NCI-H1694 (cell line): ENCODE measurements at regions not wholly inside any gene's neighbourhood (a gene's known extent, or its start where the extent isn't known, plus 50 kb on each side); places are given as distances from the start of the nearest gene placed in this dataset.

Experiments
- DNase-seq: peaks from one replicate; lab custom pipeline; 2025; lab: John Stamatoyannopoulos, UW

DNA sequence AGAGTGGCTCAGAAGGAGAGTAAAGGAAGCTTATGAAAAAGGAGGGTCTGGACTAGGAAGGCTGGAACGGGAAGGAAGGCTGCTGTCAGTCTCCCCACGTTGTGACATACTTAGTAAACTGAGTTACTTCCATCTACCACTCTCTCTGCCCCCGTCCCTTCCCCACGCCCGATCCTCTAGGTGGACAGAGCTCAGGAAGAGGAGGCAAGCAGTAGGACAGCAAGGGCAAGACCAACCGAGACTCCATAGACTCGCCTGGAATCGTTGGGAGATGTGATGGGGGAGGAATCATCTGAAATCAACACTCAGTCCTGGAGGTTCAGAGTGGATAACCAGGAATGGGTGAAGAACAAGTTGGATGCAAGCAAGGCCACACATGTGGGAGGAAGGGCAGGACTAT lies 240.7 kb downstream of the BUD13 start:
- no peak for DNase-seq

DNA sequence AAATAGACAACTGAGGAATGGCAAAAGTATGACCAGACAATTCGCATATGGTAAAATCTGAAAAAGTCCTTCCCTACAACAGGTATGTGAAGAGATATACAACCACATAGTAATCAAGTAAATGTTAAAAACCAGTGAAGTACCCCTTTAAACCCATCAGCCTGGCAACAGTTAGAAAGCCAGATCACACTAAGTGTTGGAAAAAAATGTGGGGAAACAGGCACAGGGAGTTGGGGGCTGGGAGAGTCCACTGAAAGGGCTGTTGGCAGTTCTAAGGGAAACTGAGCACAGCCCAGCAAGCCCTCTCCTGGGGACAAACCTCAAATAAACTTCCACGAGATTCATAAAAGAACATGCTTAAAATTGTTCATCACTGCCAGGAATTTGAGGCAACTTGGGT lies 242.1 kb downstream of the BUD13 start:
- DNase-seq = no peak

DNA sequence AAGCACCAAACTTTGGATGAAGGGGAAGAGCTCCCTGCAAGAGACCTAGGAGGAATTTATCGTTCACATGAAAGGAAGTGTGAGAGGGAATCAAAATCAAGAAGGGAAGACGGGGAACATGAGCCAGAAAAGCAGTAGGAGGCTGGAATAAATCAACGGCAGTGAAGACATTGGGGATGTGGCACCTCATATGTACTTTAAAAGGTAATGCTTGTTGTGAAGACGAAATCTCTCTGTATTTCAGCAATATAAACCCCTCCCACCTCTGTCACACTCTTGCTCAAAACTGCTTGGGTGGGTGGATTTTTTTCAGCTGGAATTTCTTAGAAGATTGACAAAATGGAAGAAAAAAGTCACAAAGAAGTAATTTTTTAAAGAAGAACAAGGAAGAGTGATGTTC lies 243.5 kb downstream of the BUD13 start:
- no peak for DNase-seq

DNA sequence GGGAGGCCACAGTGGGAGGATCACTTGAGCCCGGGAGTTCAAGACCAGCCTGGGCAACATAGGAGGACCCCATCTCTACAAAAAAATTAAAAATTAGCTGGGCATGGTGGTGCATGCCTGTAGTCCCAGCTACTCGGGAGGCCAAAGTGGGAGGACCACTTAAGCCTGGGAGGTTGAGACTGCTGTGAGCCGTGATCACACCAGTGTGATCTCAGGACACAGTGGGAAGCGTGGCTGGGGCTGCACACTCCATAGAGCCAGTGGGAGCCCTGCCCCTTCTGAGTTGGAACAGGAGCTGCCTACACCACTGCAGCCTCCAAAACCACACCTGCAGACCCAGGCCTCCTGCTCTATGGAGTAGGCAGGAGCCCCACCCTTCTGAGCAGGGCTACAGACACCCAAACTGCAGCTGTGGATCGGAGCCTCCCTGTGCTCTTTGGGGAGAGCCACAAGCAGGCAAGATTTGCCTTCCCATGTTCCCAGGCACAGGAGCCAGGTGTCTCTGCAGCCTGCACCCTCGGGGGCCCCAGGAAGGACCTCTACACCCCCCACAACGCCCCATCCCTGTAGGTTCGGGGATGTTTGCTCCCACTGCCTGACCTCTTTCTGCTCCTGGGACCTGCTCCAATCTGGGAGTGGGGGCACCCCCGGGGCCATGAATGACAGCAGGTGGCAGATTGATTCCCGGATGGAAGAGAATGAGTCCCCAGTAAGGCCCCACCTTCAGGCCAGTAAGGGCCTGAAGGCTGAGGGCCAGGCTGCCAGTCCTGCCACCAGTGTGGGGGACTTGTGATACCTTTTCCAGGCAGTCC lies 245.4 kb downstream of the BUD13 start:
- no peak for DNase-seq

DNA sequence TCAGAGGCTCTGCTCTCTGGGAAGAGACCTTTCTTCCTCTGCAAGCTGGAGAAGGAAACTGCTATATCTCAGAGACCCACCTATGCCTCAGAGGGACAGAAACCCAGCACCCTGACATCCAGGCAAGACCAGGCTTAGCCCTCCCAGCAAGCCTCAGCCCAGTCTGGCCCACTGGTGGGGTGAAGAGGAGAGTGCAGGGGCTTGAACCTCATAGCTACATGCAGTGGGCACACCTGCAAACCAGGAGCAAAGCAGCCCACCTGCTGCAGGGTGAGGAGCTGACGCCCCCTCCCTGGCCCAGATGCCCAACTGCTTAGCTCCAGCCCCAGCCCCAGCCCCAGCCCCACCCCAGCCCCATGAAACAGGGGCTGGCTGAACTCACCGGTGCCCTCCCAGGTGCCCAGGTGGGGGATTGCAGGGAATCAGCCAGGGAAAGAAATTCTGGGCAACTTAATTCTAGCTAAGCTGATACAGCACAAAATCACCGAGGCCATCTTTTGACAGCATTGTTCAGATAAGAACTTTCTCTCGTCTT lies 246.8 kb downstream of the BUD13 start:
- no peak for DNase-seq

DNA sequence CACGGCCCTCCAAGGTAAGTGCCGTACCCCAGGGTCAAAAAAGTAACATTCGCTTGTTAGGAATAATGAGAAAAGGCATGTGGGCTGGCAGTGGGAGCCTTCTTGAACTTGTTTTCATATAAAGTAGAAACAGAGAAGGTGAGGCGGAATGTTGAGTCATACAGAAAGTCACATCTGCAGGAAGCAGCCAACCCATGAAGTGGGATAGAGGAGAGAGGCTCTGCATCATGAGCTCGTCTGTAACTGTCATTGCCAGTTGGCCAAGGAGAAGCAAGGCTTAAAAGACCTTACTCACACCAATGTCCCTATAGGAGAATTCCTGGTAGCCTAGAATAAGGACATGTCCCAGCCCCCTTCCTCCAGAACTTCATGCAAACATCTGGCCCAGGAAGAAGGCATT lies 253.3 kb downstream of the BUD13 start:
- no peak for DNase-seq

DNA sequence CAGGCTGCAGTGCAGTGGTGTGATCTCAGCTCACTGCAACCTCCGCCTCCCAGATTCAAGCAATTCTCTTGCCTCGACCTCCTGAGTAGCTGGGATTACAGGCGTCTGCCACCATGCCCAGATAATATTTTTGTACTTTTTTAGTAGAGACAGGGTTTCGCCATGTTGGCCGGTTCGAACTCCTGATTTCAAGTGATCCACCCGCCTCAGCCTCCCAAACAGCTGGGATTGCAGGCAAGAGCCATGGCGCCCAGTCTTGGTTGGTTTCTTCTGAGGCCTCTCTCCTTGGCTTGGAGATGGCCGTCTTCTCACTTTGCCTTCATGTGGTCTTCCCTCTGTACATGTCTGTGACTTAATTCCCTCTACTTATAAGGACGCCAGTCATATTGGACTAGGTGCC lies 254.6 kb downstream of the BUD13 start:
- DNase-seq = no peak

DNA sequence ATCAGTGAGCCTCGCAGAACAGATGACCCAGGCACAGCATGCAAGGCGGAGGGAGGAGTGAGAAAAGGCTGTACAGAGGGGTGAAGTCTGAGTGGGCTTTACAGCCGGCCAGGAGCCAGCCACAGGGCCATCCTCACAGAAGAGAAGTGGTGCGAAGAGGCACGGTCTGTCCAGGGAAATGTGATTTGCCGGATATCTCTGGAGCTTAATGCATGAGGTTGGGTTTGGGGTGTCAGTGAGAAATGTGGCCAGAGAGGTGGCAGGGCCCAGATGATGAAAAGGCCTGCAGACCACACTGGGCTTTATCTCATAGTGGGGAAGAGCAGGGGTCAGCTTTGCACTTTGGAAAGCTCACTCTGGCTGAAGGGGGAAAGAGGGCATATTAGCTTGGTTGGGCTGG lies 255.2 kb downstream of the BUD13 start:
- DNase-seq = no peak

DNA sequence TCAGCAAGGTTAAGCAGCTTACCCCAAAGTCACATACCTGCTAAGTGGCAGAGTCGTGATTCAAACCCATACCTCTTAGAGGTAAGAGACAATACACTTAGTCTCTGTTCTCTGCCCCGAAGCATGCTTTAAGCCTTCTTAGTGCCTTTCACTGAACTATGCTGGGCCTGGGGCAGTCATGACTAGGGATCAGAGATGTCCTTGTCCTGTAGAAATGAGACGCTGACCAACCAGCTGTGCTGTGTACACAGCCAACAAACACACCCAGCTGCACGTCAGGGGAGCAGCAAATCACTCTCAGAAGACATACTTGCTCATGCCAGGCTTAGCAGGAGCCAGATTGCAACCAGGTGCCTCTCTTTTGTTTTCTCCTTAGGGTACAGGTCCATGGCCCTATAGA lies 255.7 kb downstream of the BUD13 start:
- no peak for DNase-seq

DNA sequence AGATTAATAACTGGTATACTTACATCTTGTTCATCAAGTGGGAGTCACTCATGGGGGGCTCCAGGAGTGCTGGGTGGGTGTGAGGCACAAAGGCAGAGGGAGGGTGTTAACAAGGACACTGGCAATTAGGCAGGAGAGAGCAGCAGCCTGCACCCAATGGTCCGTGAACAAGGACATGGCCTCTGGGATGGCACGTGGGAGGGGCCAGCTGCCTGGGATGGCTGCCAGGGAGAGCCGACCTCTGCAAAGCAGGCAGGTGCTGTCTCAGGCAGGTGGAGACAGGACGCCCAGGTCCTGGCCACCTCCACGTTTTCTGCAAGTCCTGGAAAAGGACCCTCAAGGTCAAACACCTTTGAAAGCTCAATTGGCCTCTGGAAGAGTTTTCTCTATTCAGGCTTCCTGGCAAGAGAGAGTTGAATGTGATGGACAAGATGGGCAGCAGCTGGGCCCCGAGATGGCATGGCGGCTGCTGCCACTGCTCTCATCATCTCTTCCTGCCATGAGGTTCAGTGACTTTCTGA lies 257.1 kb downstream of the BUD13 start:
- no peak for DNase-seq

DNA sequence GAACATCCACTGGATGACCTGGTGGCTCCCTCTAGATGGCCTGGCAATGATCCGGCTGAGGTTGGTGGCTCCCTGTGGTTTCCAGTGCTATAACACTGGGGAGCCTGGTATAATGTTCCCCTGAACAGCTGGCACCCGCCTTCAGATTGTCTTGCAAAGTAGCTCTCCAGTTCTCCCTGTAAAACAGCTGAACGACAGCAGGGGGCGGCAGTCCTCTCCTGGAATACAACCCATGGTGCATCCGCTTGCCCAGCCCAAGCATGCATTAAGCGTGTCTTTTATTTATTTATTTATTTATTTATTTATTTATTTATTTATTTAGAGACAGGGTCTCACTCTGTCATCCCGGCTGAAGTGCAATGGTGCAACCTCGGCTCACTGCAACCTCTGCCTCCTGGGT lies 258.9 kb downstream of the BUD13 start:
- DNase-seq = no peak

DNA sequence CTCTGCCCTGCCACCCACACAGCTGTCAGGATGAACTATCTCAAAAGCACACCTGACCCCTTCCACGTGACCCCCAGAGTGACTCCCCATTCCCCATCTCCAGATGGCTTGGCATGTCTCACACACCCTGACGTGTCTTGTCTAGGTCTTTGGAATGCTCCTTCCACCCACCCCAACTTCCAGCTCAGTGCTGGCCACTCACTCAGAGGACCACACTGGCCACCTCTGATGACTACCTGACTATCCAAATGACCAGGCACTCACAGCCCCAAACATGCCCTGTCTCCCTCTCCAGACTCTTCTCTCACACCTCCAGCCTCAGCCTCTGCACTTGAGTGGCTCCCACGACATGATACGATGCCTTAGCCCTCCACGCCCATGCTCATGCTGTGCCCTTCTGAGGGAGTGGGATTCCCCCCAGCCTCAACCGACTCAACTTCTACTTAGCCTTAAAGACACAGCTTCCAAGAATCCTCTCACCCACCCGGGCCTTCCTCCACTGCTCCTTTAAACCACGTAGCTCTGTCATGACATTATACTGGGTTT lies 259.4 kb downstream of the BUD13 start:
- no peak for DNase-seq

DNA sequence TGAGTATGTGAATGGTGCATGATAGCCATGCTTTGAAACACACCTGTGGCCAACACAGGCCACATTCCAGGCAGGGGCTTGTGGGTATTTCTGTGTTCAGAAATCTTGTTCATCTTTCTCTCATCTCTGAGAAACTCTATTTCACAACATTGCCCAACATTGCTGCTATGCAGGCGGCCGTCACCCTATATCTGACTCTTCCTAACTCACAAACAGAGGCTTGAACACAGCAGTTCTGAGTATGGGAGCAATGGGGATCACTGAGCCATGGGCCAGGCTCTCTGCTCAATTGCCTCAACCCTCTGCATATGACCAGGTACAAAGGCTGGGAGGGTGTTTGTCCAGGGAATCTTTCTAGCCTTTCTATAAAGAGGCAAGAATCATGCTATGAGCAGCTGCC lies 259.9 kb downstream of the BUD13 start:
- no peak for DNase-seq

DNA sequence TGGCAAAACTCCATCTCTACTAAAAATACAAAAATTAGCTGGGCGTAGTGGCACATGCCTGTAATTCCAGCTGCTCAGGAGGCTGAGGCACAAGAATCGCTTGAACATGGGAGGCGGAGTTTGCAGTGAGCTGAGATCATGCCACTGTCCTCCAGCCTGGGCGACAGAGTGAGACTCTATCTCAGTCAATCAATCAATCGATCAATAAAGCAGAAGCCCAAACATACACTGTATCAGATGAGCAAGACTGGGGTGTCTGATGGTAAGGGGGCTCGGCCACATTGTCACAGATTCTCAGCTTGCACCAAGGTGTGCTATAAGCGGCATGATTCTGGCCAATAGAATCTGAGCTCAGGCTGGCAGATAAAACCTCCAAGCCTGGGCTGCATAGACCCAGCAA lies 261.1 kb downstream of the BUD13 start:
- DNase-seq = no peak

DNA sequence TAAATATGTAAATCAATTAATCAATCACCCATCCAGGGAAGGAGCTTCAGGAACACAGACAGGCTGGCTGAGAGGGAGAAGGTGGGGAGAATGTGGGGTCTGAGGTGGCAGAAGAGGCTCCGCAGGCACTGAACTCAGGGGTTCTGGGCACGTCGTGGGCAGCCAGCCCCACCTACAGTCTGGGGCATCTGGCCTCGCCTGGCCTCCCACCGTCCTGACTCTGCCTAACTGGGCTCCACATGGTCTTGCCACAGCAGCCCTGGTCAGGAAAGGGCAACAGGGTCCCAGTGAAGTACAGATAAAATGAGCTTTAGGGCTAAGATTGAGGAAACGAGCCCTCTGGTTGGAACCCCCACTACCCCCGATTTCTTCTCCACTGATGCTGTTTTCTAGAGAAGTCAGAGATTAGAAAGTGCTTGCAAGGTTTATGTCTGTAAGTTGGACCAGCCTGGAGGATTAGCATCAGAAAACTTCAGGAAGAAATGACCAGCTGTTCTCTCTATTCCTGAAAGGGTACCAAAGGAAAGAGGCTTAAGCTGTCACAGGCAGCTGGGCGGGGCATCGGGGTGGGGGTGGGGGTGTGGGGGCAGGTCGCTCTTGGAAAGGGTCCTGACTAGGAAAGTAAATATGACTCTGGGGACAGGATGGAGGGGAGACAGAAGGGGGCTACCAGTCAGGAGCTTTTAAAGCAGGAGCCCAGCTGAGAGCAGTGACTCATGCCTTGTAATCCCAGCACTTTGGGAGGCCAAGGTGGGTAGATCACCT lies 261.7 kb downstream of the BUD13 start:
- no peak for DNase-seq

DNA sequence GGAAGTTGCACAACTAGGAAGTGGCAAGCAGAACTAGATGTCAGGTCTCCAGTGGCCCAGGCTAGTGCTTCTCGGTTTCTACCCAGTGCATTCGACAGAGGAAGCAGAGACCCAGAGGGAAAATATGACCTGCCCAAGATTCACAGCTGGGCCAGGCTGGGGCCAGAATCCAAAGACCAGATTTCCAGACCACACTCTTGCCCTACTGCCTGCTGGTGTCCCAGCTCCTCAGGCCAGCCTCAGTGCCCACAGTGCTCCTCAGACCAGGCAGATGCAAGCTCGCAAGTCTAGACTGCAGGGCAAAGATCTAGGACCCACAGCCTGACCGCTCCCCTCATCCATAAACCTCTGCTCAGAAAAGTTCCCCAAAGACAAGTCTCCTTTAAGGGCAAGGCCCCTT lies 262.6 kb downstream of the BUD13 start:
- DNase-seq = no peak

DNA sequence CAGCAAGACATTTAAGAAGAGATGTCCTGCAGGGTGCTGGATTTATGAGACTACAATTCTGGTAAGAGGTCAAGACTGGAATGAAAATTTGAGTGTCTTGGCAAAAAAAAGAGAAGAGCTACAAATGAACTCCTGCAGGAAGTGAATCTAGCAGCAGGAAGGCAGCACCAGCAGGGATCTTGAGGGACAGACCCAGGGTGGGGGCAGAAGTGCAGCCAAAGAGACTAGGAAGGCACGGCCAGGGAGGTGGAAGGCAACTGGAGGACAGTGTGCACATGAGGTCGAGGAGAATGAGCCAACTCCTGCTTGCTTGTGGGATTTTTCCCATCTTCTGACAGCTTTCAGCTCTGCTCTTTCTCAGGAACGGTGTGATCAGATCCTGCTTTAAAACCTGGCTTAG lies 263.2 kb downstream of the BUD13 start:
- DNase-seq = no peak

DNA sequence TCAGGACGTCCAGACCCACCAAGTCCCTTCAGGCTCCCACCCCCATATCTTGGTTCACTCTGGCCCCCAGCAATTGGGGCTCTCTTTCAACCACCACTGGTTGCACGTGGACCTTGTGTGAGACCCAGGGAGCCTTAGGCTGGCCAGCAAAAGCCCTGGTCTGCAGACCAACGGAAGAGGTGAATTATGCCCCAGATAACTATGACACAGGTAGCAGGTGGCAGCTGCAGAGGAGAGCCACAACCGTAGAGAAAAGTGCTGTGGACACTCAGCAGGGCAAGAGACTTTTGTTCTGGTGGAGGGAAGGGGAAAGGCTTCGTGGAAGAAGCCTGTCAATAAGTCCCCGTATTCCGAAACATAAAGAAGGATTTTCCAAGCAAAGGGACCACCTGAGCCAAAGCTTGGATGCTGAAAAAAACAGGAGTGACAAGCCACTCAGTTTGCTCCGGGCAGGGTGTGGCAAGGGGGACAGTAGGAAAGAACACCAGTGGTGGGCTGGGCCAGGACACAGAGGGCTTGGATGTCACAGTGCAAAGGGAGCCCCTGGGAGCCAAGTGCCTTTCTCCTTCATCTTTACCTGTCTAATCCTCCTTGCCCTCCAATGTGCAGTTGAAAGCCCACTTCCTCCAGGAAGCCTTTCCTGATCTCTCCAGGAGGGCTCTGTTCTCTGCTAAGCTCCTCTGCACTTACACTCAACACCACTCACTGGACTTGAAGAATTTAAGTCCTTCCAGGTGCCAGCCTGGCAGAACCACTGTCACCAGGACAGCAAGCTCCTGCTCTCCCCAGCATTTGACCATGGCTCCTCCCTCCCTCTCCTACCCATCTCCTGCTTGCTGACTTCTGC lies 264.7 kb downstream of the BUD13 start:
- DNase-seq = no peak

DNA sequence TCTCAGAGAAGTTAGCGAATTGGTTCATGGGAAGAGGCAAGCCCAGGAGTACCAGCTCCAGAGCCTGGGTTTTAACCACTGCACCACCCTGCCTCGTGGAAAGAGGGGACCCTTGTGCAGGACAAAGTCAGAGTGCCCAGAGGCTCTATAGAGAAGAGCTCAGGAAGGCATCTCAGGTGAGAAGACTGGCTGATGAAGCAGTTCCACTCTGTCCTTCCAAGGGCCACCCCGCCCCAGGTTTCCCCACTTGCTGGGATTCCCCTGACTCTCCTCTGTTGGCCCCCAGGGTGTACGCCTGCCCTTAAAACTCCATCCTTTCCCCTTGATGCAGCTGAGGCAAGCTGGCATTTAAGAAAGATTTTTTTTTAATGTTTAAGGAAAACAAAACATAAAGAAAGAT lies 265.8 kb downstream of the BUD13 start:
- DNase-seq = no peak

DNA sequence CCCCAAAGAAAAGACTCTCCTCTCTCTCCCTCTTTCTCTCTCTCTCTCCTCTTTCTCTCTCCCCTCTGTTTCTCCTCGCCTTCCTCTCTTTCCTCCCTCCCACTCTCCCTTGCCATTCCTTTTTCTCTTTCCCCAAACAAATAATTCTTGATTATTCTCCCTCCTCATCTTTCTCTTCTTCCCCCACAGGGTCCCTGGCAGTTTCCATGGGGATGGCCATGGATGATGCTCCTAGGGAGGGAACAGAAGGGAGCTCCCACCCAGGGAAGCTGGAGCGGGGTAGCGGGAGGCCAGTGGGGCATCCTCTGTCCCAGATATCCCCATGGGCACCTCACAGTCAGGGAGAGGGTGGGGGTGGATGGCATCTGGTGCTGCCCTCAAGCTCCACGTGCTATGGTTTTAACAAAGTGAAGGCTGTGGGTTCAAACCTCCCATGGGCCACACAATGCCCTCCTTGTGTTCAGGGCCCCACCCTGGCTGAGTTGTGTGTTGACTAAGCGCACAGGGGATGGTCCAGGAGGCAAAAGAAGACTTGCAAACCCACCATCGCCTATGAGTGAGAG lies 266.4 kb downstream of the BUD13 start:
- DNase-seq = no peak
